GM18508 (cell line): ENCODE measurements at regions not wholly inside any gene's neighbourhood (a gene's known extent, or its start where the extent isn't known, plus 50 kb on each side); places are given as distances from the start of the nearest gene placed in this dataset.

ENCODE experiments used
- ATAC-seq: cut with Tn5 transposase; IDR thresholded peaks from one replicate; pipeline ENCODE4 v1.9.1; 2021; ENCODE audit warnings: moderate number of reproducible peaks; ENCODE audit not compliant: insufficient read depth, unreplicated experiment

DNA sequence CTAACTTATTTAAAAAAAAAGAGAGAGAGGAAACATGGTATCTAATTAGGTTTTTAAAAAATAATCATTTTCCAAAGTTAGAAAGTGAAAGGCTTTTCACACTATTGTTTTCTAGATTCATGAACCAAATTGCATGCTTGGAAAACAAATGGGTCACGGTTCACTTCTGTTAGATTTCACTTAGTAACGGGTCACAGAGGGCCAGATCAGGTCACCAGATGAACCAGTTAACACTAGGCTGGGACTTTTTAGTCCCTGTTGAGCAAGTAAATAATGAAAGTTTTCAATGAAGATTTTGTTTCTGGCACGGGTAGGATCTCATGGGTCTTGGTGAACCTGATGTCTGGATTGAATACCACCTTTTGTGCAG, 207.2 kb upstream of the RFX3 start:
- no peak for ATAC-seq

DNA sequence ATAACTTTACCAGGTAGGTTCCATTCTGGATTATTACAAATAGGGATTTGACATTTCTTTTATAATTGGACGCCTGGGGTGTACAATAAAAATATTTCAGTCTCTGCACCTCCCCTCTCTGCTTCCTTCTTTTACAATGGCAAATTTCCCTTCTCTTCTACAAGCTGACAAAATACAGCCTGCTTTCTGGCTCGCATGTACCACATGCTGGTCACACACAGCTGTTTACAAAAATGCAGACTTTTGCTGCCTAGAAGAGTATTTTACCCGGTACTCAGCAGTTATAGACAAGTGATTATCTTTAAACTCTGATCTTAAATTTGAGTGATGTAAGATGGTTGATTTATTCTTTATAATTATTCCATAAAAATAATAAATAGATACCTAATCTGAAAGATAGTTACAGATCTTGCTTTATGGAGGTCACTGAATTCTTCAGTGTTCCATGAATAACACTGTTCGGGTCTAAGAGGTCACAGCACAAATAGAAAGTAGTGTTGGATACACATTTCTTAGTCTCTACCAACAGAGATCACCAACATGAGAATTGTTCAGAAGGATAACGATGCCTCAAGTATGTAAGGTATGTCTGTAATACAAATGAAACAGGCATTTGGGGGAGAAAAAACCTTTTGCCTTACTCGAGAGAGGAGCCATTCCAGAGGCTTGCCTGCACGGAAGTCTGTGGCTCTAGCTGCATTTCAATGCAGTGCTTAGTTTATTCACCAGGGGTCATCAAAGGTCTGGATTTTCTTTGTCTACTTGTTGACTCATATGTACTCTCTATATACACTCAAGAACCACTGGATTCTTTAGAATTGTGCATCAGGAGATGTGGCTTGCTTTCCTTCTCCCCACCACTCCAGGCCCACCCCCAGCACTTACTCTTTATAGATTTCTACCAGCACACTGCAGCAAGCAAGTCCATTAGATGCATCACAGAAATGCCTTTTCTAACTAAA, 206.6 kb upstream of the RFX3 start:
- peak; percentile 81 for ATAC-seq

DNA sequence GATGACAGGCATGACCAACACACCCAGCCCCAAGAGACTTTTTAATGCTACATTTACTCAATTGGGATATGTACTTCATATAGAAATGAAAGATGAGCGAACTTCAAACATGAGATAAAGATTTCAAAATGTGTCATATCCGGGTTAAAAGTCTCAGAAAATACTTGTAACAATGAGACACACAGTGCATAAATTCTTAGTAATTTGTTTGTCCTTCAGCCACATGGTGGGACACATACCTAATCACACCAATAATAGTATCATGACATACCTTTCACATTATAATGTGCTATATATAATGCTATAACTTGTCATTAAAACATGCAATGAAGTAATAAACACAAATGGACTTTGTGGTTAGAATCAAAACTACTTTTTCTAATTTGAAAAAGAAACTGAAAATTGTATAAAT, 204.7 kb upstream of the RFX3 start:
- ATAC-seq: no peak

DNA sequence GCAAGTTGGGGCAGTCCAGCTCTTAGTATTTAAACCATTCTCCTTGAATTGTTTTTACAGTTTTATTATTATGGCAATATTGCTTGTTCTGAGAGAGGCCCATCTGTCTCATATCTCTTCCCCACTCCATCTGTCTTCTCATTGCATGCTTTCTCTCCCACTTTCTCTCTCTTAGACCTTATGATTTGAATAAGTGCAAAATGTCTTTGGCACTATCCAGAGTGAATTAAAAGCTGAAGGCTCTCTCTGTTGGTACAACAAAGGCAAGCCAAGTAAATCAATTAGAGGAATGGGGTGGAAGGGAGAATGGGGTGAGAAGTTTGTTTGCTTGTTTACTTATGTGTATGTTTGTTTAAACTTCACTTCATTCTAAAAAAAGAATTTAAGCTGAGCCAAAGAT, 195.3 kb upstream of the RFX3 start:
- no peak for ATAC-seq

DNA sequence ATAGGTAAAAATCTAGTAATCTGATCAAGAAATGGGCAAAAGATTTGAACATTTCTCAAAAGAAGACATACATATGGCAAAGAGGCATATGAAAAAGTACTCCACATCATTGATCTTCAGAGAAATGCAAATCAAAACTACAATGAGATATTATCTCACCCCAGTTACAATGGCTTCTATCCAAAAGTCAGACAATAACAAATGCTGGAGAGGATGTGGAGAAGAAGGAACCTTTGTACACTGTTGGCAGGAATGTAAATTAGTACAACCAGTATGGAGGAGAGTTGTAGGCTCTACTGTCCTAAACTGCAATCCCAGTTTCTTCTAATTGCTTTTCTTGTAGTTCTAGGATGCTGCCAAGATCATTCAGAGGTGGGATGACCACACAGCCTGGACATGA, 193.5 kb upstream of the RFX3 start:
- no peak for ATAC-seq

DNA sequence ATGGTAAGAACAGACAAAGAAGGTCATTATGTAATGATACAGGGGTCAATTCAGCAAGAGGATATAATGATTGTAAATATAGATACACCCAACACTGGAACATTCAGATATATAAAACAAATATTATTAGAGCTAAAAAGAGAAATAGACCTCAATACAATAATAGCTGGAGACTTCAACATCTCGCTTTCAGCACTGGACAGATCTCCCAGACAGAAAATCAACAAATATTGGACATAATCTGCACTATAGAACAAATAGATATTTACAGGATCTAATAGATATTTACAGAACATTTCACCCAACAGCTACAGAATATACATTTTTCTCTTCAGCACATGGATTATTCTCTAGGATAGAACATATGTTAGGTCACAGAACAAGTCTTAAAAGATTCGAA, 190.6 kb upstream of the RFX3 start:
- no peak for ATAC-seq

DNA sequence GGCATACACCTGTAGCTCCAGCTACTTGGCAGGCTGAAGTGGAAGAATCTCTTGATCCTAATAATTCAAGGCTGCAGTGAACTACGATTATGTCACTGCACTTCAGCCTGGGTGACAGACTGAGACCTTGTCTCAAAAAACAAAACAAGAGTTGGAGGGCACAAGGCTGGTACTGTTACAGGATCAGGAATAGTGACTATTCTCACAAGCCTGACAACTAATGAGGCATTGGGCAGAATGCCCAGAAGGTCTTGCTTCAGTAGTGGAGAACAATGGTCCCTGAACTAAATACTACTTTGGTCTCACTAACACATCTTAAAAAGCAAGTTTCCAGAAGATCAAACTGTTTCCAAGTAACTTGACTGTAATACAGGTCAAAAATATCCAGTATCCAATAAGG, 182.9 kb upstream of the RFX3 start:
- ATAC-seq: no peak

DNA sequence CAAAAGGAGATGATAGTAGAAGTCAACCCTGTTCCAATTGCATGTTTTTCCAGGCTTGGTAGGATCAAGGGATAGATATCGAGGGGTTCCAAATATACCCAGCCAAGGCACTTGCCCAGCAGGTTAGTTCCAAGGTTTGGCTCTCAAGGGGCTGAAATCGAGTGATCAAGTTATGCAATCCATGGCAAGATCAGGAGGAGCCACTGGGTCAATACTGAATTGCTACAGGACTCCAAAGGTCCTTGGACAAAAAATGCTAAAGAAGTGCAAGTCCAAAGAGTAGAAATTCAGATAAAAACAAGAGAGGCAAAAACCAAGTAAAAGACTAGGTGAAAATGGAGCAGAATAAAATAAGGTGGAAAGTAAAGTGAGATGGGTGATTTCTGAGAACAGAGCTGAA, 179.1 kb upstream of the RFX3 start:
- no peak for ATAC-seq

DNA sequence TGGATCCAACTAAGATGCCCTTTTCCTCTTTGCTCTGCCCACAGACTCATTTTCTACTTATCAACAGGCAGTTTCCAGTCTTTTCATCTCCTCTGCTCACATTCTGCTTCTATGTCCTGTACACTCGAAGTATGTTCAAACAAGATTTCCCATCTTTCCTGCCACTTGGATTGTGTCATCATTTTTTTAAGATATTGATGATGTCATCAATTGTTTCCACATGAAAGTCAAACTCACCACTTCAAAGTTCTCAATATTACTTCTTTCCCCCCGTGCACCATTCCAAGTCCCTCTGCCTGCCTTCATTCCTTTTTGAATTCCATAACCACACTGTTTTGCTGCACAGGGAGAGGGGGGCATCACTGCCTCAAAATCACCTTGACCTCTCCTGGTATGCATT, 175.0 kb upstream of the RFX3 start:
- ATAC-seq: no peak

DNA sequence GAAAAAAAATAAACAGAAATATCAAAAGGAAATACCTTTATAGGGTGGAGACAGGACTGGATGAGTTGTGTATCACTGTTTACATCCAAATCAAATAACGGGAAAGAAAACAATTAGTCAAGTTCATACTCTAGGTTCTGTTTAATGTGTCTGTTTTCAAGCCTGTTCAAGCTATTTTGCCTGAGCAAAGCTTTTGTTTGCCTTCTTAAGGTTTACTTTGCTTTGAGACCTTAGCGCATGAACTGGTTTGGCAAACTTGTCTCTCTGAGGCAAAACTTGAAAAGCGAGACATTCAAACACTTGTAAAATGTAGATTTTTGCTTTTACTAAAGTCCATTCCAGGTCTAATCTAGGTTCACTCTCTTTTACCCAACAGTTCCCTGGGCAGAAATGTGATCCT, 174.1 kb upstream of the RFX3 start:
- no peak for ATAC-seq

DNA sequence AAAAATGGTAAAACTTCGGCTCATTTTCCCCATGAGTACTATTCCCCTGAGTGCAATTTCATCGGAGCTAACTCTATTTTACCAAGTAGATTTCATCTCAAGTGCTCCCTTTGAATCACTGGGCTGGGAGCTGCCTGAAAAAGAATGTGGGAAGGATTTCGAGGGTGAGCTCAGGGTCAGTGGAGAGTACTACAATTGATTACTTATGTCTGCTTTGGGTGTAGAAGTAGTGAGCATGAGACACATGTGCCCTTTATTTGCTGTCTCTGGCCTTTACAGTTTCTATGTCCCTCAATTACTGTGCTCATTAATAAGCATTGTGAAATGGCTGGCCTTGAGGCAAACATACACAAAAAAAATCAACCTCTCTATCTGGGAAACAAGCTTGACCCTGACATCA, 172.7 kb upstream of the RFX3 start:
- ATAC-seq: no peak

DNA sequence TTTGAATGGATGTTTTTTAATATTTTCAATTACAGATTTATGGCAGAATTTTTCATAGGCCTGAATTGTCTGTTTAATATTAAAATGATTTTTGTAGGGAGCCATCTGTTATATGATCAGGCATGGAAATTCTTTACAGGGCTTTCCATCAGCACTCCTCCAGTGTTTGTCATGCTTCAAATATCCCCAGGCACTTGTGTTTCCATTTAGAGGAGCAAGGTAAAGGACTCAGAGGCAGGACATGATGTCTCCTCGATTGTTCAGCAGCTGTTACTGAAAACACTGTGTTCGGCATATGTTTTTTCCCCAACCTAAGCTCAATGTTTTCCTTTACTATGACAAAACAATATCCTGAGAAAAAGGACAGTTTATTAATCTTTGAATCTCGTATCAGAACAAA, 172.3 kb upstream of the RFX3 start:
- no peak for ATAC-seq

DNA sequence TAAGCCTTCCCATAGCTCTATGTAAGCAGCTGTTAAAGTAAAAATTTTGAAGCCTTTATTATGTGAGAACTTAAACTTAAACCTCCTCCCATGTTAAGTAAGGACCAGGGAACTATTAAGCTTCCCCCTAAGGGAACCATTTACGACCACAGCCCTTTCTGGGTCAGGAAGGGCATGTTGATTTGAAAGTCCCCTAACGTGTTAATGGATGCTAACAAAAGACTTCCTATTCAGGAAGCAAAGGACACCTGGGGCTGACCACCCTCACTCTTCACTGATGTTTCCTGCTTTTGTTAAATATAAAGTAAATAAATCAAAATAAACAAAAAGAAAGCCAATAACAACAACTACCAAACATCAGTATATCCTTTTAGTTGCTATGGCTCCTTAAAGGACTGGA, 170.6 kb upstream of the RFX3 start:
- no peak for ATAC-seq

DNA sequence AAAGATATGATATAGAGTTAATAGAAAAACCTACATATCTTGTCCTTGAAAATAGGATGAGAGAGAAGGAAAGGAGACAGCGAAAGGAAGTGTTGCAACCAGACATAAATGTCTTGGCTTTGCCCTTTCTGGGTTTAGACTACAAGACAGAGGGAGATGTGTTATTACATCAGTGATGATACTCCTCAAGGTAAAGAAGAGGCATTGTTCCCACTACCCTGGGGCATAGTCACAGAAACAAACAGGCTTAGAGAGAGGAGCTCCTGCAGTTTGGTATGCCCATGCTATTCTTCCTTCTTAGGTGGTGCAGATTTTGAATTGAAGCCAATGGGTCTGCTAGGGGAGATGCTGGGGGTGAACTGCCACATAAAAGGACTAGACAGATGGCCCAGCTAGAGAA, 166.8 kb upstream of the RFX3 start:
- ATAC-seq: no peak

DNA sequence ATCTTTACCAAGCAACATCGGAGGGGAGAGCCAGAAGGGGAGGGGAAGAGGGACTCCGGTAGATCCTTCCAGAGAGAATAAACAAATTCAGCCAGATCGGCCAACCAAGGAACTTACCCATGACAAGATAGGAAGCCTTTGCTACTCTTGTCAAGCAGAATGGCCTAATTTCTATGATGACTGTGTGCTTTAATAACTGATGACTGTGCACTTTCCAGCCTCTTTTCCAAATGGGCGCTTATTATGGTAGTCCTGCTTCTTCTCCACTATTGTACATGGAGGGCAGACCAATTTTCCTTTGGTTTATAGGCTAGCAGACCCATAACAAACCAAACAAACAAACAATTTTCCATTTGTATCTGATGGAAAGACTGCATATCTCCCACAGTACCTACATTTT, 163.8 kb upstream of the RFX3 start:
- no peak for ATAC-seq

DNA sequence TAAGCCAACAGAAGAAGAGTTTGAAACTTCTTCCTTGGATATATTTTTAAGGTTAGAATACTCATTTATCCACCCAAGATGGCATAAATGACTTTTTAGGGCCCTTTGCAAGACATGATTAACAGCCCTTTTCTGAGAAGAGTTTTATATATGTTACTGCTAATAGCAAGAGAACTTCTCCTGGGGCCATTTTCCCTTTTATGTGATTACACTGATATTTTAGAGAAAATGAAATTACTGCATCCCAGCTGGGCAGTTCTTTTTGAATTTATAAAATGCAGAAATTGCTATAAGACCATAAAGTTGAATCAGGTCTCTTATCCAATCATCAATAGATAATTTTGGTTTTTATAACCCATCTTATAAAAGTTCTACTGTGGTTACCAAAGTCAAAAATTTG, 161.3 kb upstream of the RFX3 start:
- no peak for ATAC-seq

DNA sequence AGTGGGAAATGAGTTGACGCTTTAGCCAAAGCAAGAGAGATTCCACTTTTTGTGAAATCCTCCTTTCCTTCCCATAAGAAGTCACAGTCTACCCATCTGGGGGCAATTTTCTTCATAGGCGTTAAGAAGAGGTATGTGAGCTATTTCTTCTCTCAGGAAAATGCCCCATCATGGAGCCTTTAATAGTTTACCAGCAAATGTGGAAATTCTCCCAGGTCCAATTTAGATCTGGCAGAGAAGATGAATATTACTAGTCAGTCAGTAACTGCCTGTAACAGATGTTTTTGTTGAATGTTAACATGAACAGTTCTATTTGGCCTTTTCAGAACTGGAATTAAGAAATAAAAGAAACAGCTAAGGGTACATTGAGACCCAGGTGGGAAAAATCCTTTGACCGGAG, 156.4 kb upstream of the RFX3 start:
- no peak for ATAC-seq

DNA sequence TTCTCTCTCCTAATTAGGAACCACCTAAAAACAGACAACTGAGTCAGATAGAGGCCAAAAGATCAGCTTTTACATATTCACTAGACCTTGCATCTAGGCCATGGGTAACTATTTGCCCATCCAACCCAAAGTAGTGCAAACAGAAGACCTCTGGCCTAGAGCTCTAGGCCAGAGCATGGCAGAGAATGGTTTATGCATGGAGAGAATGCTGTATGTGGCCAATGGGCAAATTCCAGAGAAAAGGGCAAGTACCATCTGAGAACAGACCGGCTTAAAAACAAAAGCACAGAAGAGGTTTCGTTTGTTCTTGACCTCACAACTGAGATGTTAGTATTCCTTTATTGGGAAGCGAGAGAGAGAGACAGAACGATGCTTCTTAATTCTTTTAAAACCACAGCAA, 151.7 kb upstream of the RFX3 start:
- ATAC-seq: no peak

DNA sequence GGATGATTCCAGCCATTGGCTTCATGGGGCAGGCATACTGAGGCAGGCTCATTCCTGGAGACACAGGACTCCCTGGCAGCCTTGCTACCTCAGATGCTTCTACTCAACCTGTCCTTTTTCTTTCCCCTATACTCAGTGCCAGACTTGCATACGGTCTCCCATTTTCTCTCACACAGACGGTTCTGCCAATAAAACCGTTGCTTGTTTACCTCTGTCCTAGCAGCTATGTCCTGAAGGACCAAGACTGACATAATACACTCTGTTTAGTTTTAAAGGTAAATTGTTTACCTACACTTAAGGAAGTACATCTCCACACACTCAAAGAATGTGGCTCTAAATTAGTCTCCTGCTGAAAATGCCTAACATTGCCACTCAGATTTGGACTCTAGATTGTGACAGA, 151.0 kb upstream of the RFX3 start:
- no peak for ATAC-seq

DNA sequence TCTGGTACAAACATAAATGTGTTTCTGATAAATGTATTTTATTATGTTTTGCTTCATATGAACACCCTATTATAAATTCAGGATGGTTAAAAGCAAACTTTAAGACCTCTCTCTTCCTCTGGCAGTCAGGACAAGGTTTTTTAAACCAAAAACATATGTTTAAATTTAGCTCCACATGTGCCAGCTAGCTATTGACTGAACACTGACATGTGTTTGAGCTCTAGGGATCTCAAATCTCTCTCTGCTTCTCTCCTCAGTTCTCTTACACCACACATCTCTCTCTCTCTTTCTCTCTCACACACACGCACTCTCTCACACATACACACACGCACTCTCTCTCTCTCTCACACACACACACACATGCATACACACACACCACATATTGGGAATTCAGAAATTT, 150.1 kb upstream of the RFX3 start:
- no peak for ATAC-seq

DNA sequence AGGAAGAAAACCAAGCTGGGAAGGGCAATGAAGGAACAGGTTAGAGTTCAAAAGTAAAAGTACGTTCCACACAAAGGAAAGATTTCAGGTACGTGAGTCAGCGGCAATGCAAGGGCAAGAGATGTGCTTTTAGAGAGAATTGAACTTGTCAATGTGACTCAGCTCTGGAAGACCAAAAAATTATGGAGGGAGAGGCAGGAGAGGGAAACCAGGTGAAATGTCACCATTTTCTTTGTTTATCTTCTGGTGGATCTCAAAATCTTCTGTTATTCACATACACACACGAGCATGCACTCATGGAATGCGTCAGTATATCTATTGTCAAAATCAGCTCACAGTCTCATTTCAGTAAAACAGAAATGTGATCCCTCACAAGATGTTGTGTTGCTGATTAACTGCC, 148.8 kb upstream of the RFX3 start:
- ATAC-seq: no peak

DNA sequence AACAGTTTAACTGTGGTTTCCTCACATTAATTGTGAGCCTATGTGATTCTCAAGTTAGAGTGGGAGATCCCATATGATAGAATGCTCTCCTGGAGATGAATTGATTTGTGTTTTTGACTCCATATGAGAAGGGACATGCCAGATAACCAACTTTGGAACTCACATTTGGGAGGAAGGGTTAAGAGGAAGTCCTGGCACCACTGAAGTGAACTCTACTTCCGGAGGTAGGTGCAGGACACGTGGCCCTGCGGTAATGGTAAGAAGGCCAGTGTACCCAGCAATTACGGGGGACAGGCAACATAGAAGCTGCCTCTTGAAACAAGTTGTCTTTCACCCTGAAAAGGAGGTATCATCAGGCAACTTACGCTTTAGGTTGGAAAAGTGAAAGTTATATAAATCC, 146.6 kb upstream of the RFX3 start:
- no peak for ATAC-seq

DNA sequence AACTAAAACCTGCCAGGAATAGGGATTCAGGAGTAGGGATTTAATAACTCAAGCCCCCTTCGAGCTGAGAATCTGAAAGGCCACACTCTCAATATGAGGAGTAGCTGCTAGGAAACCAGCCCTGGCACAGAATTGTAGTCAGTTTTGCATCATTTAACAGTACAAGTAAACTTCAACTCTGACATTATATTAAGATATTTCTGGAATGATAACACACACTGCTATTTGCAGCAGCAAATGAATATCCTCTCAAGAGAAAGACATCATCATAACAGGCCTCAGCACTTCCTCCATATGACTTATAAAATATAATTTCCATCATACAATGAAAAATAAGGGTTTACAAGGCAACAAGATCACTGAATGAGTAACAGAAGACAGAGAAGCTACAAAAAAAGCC, 138.2 kb upstream of the RFX3 start:
- no peak for ATAC-seq
